ENCODE measurements at regions not wholly inside any gene's neighbourhood (a gene's known extent, or its start where the extent isn't known, plus 50 kb on each side); places are given as distances from the start of the nearest gene placed in this dataset.

GRCh38 chr1:106465666-106466065 is 590.8 kb upstream of the PRMT6 start:
- TF ChIP-seq, protein P1, sequence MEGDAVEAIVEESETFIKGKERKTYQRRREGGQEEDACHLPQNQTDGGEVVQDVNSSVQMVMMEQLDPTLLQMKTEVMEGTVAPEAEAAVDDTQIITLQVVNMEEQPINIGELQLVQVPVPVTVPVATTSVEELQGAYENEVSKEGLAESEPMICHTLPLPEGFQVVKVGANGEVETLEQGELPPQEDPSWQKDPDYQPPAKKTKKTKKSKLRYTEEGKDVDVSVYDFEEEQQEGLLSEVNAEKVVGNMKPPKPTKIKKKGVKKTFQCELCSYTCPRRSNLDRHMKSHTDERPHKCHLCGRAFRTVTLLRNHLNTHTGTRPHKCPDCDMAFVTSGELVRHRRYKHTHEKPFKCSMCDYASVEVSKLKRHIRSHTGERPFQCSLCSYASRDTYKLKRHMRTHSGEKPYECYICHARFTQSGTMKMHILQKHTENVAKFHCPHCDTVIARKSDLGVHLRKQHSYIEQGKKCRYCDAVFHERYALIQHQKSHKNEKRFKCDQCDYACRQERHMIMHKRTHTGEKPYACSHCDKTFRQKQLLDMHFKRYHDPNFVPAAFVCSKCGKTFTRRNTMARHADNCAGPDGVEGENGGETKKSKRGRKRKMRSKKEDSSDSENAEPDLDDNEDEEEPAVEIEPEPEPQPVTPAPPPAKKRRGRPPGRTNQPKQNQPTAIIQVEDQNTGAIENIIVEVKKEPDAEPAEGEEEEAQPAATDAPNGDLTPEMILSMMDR (IDR thresholded peaks at IDR 0.05) = no peak
- no peak for TF ChIP-seq EZH2 (IDR thresholded peaks at IDR 0.05; ENCODE audit: borderline replicate concordance, insufficient read depth, low read depth, low read length, poor library complexity, severe bottlenecking)
